Epithelial cell of proximal tubule (primary cell): ENCODE measurements at regions not wholly inside any gene's neighbourhood (a gene's known extent, or its start where the extent isn't known, plus 50 kb on each side); places are given as distances from the start of the nearest gene placed in this dataset.
"Not testable (repeated sequence)": the region's sequence is repeated elsewhere in the genome, so short reads cannot be mapped to it uniquely, and the experiment has no call there.

ENCODE experiments used
- DNase-seq: peaks from one replicate; pipeline ENCODE4 v3.0.0-alpha.2; 2011; ENCODE audit warnings: low read depth
- H3K4me3 ChIP-seq: 2 replicates; pipeline ENCODE4 v1.5.1; 2011; ENCODE audit warnings: low read depth, mild to moderate bottlenecking, low read length
- CTCF ChIP-seq: conservative IDR thresholded peaks from 2 replicates; pipeline ENCODE4 v1.5.1; 2012; ENCODE audit warnings: low read depth, mild to moderate bottlenecking, low read length

- DNase-seq: no peak
- no peak overlapping the region for H3K4me3 ChIP-seq
- no peak for TF ChIP-seq CTCF
Measured at GRCh38 chr6:140353536-140353935, 979.1 kb upstream of the CITED2 start.

GRCh38 chr6:140346428-140346827 is 972.0 kb upstream of the CITED2 start:
- peak; percentile 53 for DNase-seq
- no peak for TF ChIP-seq CTCF
- no peak overlapping the region for H3K4me3 ChIP-seq

- DNase-seq: no peak
- H3K4me3 ChIP-seq: no peak overlapping the region
- TF ChIP-seq CTCF: no peak
Measured at GRCh38 chr6:140345935-140346334, 971.5 kb upstream of the CITED2 start.

GRCh38 chr6:140344142-140344913 is 969.9 kb upstream of the CITED2 start:
- DNase-seq: no peak
- no peak for TF ChIP-seq CTCF
- H3K4me3 ChIP-seq: no peak overlapping the region

GRCh38 chr6:140343128-140343527 is 968.7 kb upstream of the CITED2 start:
- TF ChIP-seq CTCF: no peak
- H3K4me3 ChIP-seq: no peak overlapping the region
- no peak for DNase-seq

- no peak overlapping the region for H3K4me3 ChIP-seq
- no peak for TF ChIP-seq CTCF
- no peak for DNase-seq
Measured at GRCh38 chr6:140341272-140341671, 966.8 kb upstream of the CITED2 start.

GRCh38 chr6:140340795-140341194 is 966.3 kb upstream of the CITED2 start:
- no peak for DNase-seq
- H3K4me3 ChIP-seq: no peak overlapping the region
- TF ChIP-seq CTCF: no peak

GRCh38 chr6:140339084-140339483 is 964.6 kb upstream of the CITED2 start:
- DNase-seq, H3K4me3 ChIP-seq: not testable (repeated sequence)
